Upper lobe of right lung (tissue), 1 donor: ENCODE measurements at regions not wholly inside any gene's neighbourhood (a gene's known extent, or its start where the extent isn't known, plus 50 kb on each side); places are given as distances from the start of the nearest gene placed in this dataset.

Experiments
- ATAC-seq: fragments of 200-7000 bp; cut with Tn5 transposase; one replicate; pipeline ENCODE4 v1.9.1; 2020; ENCODE audit warnings: mild to moderate bottlenecking, moderate library complexity
- DNase-seq: peaks from one replicate; pipeline ENCODE4 v3.0.0-alpha.2; 2020
- H3K27ac ChIP-seq: fragments of 200-600 bp; one replicate; pipeline ENCODE4 v1.8.0; 2022
- H3K27me3 ChIP-seq: fragments of 200-600 bp; one replicate; pipeline ENCODE4 v1.8.0; 2022; ENCODE audit warnings: mild to moderate bottlenecking
- H3K36me3 ChIP-seq: fragments of 200-600 bp; one replicate; pipeline ENCODE4 v1.8.0; 2022
- H3K4me1 ChIP-seq: fragments of 200-600 bp; one replicate; pipeline ENCODE4 v1.8.0; 2022
- H3K4me3 ChIP-seq: fragments of 200-600 bp; one replicate; pipeline ENCODE4 v1.8.0; 2022; ENCODE audit warnings: mild to moderate bottlenecking
- H3K9me3 ChIP-seq: fragments of 200-600 bp; one replicate; pipeline ENCODE4 v1.8.0; 2022
- intact Hi-C: fragments of 100-400 bp; cut with DNase I; formaldehyde crosslinking; loops from one replicate; pipeline ENCODE4 v1.11.0; 2022
- TF ChIP-seq, protein P1 (sequence below): fragments of 200-600 bp; IDR thresholded peaks from one replicate; pipeline ENCODE4 v1.8.0; 2022; ENCODE audit warnings: antibody characterized with exemption
- donor health status: DM: no; HTN: yes; CAD: no; lungs with severe emphysema.

DNA sequence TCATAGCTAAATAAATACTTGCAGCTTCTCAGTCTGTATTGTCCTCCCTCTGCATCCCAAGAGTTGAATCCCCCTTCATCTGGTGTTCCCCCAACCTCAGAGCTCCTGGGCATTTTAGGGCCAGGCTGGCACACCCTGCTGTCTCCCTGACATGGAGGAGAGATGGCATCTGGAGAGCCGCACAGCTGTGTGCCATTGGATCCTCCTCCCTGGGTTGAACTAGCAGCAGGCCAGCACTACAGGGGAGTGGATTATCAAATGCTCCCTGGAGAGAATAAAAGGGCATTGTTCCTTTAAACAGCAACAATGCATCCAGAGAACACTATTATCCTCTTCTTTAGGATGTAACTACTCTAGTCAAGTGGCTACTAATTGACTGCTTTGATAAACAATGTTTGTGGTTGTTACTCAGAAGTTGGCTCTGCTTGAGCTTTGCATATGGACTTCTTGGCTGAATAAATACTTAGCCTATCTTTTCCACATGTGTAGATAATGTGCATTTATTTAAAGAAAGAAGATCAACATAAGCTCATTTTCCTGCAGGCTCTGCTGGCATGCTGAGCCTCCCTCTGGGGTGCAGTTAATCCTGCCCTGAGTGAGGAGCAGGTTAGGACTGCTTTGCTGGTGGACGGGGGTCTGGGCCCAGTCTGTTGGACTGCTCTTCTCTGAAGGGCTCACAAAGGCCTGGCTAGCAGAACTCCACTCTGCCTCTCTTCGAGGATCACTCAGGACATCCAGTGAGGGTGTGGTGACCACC lies 897.2 kb downstream of the TBC1D22A start:
- Histone ChIP-seq H3K4me1 (no peaks in the 10 kb centered on the region), H3K9me3 (no peaks in the 10 kb centered on the region), H3K36me3 (no peaks in the 10 kb centered on the region), H3K27ac (no peak overlapping the region), H3K27me3 (no peaks in the 10 kb centered on the region), H3K4me3 (no peak overlapping the region)
- TF ChIP-seq, protein P1, sequence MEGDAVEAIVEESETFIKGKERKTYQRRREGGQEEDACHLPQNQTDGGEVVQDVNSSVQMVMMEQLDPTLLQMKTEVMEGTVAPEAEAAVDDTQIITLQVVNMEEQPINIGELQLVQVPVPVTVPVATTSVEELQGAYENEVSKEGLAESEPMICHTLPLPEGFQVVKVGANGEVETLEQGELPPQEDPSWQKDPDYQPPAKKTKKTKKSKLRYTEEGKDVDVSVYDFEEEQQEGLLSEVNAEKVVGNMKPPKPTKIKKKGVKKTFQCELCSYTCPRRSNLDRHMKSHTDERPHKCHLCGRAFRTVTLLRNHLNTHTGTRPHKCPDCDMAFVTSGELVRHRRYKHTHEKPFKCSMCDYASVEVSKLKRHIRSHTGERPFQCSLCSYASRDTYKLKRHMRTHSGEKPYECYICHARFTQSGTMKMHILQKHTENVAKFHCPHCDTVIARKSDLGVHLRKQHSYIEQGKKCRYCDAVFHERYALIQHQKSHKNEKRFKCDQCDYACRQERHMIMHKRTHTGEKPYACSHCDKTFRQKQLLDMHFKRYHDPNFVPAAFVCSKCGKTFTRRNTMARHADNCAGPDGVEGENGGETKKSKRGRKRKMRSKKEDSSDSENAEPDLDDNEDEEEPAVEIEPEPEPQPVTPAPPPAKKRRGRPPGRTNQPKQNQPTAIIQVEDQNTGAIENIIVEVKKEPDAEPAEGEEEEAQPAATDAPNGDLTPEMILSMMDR = no peak
- DNase-seq (no peak), ATAC-seq (no peak)
- intact Hi-C loops = no loop called here

DNA sequence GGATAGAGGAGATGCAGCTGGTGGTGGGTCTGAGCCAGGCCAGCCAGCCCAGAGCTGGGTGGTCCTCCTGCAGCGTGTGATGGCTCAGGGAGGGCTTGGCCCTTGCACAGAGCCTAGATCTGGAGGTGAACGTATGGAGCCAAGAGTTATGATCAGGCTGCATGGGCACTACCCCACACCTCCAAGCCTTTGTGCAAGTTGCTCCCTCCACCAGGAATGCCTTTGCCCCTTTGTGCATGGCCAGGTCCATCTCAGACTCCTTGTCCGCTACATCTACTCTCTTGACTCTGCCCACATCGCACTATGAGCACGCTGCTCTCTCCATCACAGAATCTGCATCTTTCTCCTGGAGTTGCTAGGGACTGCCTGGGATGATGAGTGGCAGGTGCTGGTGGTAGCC lies 895.7 kb downstream of the TBC1D22A start:
- H3K4me3 ChIP-seq = no peak overlapping the region
- H3K4me1 ChIP-seq = no peaks in the 10 kb centered on the region
- TF ChIP-seq, protein P1 = no peak
- H3K27ac ChIP-seq = no peak overlapping the region
- no peaks in the 10 kb centered on the region for H3K9me3 ChIP-seq
- intact Hi-C loops = no loop called here
- no peaks in the 10 kb centered on the region for H3K27me3 ChIP-seq
- ATAC-seq (no peak), DNase-seq (no peak)
- no peaks in the 10 kb centered on the region for H3K36me3 ChIP-seq

DNA sequence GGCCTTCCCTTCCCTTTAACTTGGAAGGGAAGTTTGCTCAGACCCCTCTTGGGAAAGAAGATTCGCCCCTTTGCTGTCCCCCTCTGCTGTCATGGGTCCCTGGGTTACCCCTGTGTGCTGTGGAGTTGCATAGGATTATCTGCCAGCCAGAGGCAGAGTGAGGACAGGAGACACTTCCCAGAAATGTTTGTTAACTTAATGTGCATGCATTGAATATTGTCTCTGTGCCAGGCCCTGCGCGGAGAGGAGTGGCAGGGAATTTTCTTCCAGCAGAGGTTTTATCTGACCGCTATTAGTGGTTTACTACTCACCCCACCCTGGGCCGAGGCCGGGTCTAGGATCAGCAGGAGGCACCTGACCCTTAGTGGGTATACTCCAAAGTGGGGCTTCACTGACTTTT lies 894.8 kb downstream of the TBC1D22A start:
- TF ChIP-seq, protein P1 = no peak
- intact Hi-C loops = no loop called here

DNA sequence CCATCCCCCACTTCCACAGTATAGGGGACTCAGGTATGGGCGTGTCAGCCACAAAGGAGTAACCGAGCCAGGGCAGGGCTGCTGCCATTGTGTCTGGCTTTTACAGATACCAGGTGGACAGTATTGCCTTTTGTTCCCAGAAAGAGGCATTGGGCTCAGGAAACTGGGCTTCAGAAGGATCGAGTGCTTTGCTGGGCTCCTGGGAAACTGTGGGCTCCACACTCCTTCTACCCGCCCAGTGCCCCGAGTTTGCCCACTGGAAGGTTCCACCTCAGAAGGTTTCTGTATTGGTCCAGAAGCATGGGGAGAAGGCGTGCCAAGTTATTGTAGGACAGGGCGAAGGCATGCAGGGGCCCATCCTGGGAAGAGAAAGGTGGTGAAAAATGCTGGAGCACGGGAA lies 894.4 kb downstream of the TBC1D22A start:
- Histone ChIP-seq H3K9me3 (no peaks in the 10 kb centered on the region), H3K4me1 (no peaks in the 10 kb centered on the region), H3K4me3 (no peak overlapping the region), H3K27ac (no peak overlapping the region), H3K36me3 (no peaks in the 10 kb centered on the region), H3K27me3 (no peaks in the 10 kb centered on the region)
- ATAC-seq (no peak), DNase-seq (no peak)
- TF ChIP-seq, protein P1 = no peak
- intact Hi-C loops = no loop called here

More for the DNA sequence above, 894.8 kb downstream of the TBC1D22A start:
- Histone ChIP-seq H3K27ac (no peak overlapping the region), H3K9me3 (no peaks in the 10 kb centered on the region), H3K4me1 (no peaks in the 10 kb centered on the region), H3K36me3 (no peaks in the 10 kb centered on the region), H3K27me3 (no peaks in the 10 kb centered on the region), H3K4me3 (no peak overlapping the region)
- DNase-seq (no peak), ATAC-seq (no peak)

DNA sequence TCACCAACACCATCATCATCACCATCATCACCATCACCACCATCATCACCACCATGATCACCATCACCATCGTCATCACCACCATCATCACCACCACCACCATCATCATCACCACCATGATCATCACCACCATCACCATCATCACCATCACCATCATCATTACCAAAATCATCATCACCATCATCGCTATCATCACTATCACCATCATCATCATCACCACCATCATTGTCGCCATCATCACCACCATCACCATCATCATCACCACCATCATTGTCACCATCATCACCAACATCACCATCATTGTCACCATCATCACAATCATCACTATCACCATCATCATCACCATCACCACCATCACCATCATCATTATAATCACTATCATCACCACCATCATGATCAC lies 893.5 kb downstream of the TBC1D22A start:
- TF ChIP-seq, protein P1 = no peak
- intact Hi-C loops = no loop called here
- DNase-seq (no peak), ATAC-seq (no peak)
- no peaks in the 10 kb centered on the region for H3K9me3 ChIP-seq
- no peaks in the 10 kb centered on the region for H3K27me3 ChIP-seq
- no peaks in the 10 kb centered on the region for H3K36me3 ChIP-seq
- no peaks in the 10 kb centered on the region for H3K4me1 ChIP-seq
- H3K27ac ChIP-seq = no peak overlapping the region
- H3K4me3 ChIP-seq = no peak overlapping the region
